HG03039 (cell line): ENCODE measurements at regions not wholly inside any gene's neighbourhood (a gene's known extent, or its start where the extent isn't known, plus 50 kb on each side); places are given as distances from the start of the nearest gene placed in this dataset.

Source experiments
- ATAC-seq: cut with Tn5 transposase; IDR thresholded peaks from one replicate; pipeline ENCODE4 v1.9.1; 2021; ENCODE audit warnings: mild to moderate bottlenecking, moderate library complexity; ENCODE audit not compliant: unreplicated experiment

- no peak for ATAC-seq
These were observed 264.6 kb downstream of the TMEM167A start for GRCh38 chr5:82812575-82812974.

- ATAC-seq, result no peak
These were observed 265.7 kb downstream of the TMEM167A start for GRCh38 chr5:82811490-82811889.

DNA sequence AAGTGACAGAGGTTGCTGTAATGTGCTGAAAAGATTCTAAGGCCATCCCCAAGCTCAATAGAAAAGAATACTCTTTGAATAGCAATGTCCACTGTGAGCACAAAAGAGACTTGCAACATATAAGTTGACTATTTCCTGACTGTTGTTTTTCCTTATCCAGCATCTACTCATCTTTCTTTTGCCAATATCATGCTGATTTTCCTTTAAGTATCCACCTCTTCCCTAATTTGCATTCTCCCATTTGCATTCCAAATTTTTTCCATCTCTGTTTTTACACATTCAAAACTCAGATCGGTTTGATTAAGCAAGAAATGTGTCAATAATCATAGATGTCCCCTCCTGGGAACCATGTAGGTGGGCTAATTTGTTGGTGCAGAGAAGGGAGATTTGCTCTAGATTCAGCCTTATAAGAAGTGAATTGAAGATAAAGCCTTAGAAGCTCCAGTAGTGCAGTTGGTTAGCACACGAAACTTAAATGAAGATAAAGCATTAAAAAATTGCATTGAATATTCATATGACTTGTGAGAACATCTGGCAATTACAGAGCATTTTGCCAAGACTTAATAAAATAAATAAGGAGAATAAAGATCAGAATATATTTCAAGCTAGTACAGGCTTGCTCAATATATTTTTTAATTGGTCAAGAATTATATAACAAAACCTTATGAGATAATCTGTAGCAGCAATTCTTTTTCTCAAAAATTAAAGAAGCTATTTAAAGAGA, 267.6 kb downstream of the TMEM167A start:
- ATAC-seq, result no peak

- ATAC-seq, result no peak
These were observed 268.2 kb downstream of the TMEM167A start for GRCh38 chr5:82808960-82809359.

GRCh38 chr5:82807021-82807420, 270.2 kb downstream of the TMEM167A start:
- no peak for ATAC-seq

GRCh38 chr5:82806513-82806912, 270.7 kb downstream of the TMEM167A start:
- ATAC-seq, result no peak

GRCh38 chr5:82804155-82804690, 273.0 kb downstream of the TMEM167A start:
- no peak for ATAC-seq

GRCh38 chr5:82802954-82803353, 274.2 kb downstream of the TMEM167A start:
- ATAC-seq, result no peak

DNA sequence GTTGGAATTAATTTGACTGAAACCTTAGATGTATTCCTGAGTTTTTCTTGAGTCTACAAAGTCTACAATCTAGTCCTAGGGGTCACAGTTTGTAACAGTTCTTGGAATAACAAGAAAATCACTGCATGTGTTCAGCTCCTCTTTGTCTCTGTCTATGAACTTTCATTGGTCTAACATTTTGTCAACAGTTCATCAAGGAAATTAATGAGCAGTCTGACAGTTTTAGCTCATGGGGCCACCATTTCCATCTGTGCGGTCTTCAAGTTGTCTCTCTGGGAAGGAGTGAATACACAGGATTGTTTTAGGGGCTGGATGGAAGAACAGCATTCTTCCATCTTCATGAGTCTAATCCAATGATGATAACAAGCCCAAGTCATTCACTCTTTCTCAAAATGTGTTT, 276.4 kb downstream of the TMEM167A start:
- ATAC-seq, result no peak

- ATAC-seq, result no peak
These were observed 277.7 kb downstream of the TMEM167A start for GRCh38 chr5:82799361-82800077.

DNA sequence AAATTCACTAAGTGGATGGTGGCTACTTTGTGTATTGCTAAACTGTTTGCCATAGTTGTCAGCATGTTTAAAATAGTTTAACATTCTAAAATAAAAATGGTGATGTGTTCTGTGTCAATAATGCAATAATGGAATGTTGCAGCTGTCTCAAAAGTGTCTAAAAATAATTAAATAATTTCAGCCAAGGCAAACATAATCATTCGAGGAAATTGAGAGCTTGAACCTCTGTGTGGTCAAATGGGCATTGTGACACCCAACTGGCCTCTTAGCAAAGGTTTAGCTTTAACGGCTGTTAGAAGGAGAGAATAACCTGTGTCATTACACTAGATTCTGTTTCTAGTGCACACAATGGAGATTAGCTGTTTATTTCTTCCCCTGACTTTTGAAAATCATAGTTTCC, 278.5 kb downstream of the TMEM167A start:
- ATAC-seq, result no peak

DNA sequence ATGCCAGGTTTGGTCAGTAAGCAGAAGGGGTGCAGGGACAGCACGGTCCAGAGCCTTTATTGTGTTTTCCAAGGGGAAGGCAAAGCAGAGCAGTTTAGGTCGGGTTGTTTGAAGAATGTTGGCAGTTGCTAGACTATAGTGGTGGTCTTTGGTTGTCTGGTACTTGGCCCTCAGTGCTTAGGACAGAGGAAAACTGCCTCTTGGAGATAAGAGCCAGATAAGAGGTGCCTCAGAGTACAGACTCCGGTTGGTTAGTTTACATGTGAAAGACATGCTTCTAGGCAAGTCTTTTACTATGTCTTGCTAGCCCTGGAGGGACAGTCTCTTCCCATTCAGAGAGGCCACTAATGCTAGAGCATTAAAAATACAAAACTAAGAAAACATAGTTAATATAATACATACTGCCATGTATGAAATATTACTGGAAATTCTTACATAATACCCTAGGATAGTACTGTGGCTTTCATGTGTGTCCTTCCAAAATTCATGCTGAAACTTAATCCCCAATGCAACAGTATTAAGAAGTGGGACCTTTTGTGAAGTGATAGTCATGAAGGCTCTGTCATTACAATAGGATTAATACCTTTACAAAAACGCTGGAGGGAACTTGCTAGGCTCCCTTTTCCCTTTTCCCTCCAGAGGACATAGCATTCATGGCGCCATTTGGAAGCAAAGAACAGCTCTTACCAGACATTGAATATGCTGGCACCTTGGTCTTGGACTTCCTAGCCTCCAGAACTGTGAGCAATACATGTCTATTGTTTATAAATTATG, 280.4 kb downstream of the TMEM167A start:
- no peak for ATAC-seq

DNA sequence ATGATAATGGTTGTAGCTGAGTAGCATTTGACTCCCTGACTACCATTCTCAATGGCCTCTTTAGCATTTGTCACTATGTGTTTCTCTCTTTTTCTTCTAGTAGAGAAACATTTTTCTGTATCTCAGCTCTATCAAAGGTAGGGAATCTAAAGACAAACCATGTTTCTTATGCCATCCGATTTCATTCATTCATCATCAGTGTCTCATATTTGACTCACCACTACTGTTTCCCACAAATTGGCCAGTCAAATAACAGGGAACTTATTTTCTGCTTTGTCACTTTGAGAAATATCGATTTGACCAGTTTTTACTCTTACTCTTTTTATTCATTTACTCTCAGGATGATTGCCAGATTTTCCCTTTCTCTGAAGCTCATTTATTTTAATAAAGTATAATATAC, 282.3 kb downstream of the TMEM167A start:
- no peak for ATAC-seq

- no peak for ATAC-seq
These were observed 283.3 kb downstream of the TMEM167A start for GRCh38 chr5:82793808-82794419.

DNA sequence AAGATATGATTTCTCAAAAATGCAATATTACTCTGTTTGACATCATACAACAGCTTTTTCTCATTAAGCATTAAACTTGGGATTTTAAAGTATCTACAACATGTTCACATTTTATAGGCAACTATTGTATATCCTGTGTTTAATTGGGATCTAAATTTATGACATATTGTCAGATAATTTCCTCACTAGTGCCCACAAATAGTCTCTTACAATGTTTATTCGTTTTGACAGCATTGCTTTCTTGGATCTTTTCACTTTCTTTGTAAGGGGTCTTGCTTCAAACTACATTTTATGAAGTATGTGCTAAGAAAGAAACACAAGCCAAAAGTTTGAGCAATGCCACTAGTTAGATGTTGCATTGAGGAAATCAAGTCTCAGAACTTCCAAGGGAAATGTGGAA, 285.1 kb downstream of the TMEM167A start:
- no peak for ATAC-seq

GRCh38 chr5:82789095-82789494, 288.1 kb downstream of the TMEM167A start:
- no peak for ATAC-seq

- ATAC-seq, result no peak
These were observed 290.4 kb downstream of the TMEM167A start for GRCh38 chr5:82786748-82787147.

DNA sequence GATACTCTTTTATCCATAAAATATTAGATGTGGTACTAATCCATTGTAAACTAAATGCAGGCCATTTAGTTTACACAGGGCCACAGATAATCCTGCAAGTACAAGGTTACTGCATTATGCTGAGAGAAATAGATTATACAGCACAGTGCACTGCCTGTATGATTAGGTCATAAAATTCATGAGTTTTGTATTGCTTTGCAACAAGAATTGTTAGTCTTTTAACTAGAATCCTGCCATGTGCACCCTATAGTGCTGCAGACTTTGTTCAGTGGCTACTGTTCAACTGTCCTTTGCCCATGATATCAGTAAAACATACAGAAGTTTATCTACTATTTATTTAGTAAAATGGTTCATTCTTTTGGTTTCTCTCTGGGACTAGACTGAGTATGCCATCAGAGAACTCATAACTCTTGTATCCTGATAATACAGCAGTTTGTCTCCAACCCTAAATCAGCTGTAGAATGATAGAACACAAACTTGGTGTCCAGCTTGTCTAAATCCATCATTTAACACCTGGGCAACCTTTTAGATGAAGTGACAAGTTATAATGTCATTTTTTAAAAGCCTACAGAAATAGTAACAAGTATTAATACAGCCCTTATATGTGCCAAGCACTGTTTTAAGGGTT, 291.2 kb downstream of the TMEM167A start:
- ATAC-seq, result no peak

GRCh38 chr5:82785456-82785855, 291.7 kb downstream of the TMEM167A start:
- no peak for ATAC-seq

GRCh38 chr5:82784521-82784920, 292.7 kb downstream of the TMEM167A start:
- ATAC-seq, result no peak

- ATAC-seq, result no peak
These were observed 300.1 kb downstream of the TMEM167A start for GRCh38 chr5:82777106-82777505.
